ENCODE measurements at regions not wholly inside any gene's neighbourhood (a gene's known extent, or its start where the extent isn't known, plus 50 kb on each side); places are given as distances from the start of the nearest gene placed in this dataset.

DNA sequence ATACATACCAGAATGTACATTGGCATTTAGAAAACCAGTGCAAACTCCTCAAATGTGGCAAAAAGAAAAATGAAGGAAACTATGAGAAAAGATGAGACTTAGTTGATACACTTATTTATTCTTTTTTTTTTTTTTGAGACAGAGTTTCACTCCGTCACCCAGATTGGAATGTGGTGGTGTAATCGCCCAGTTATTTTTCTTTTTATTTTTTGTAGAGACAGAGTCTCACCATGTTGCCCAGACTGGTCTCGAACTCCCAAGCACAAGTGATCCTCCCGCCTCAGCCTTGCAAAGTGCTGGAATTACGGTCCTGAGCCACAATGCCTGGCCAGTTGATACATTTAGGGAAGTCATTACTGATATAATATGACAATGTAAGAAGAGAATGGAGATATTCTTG is 274.2 kb upstream of the LRATD1 start:
- no peaks in the 10 kb centered on the region for H3K27me3 Mint-ChIP-seq
- no peak overlapping the region for H3K27ac Mint-ChIP-seq
- H3K9me3 Mint-ChIP-seq (ENCODE audit: low read depth), result peaks cover 4% of the 10 kb centered on the region
- no peak overlapping the region for H3K4me3 Mint-ChIP-seq
- no peaks in the 10 kb centered on the region for H3K36me3 Mint-ChIP-seq
- H3K4me1 Mint-ChIP-seq (ENCODE audit: low read depth), result no peaks in the 10 kb centered on the region

DNA sequence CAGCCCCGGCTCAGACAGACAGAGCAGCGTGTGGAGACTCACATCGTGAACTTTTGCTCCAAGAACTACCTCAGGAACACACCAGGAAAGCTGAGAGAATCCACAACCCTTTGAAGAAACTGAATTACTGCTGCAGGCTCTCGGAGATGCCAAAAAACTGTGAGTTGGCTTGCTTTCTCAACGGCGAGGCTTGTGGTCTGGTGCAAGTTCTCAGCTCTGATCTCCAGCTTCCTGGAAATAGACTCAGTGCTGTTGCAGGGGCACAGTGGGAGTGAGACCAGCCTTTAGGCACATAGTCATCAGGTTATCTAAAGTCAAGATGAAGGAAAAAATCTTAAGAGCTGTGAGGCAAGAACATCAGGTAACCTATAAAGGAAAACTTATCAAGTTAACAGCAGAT is 273.7 kb upstream of the LRATD1 start:
- Mint-ChIP-seq H3K27ac (no peak overlapping the region), H3K36me3 (no peaks in the 10 kb centered on the region)

DNA sequence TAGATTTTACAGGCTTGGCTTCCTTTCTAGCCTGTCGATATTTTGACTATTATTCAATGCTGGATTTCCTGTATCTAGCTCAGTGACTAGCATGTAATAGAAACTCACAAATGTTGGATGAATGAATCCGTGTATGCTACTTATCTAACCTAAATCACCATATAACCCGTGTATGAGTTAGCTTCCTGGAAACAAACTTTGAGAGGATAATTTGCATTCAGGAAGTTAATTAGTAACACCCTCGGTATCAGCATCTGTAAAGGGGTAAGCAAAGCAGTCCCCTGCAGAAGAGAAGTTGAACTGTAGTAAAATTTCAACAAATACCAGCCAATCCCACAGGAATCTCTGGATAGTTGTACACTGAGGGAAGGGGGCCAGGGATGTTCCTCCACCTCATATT is 269.4 kb upstream of the LRATD1 start:
- Mint-ChIP-seq H3K36me3 (no peaks in the 10 kb centered on the region), H3K27me3 (no peaks in the 10 kb centered on the region), H3K9me3 (ENCODE audit: low read depth) (peaks cover 4% of the 10 kb centered on the region), H3K4me3 (no peak overlapping the region), H3K4me1 (ENCODE audit: low read depth) (no peaks in the 10 kb centered on the region), H3K27ac (no peak overlapping the region)

More for the DNA sequence above, 273.7 kb upstream of the LRATD1 start:
- H3K27me3 Mint-ChIP-seq, result no peaks in the 10 kb centered on the region
- no peaks in the 10 kb centered on the region for H3K4me1 Mint-ChIP-seq (ENCODE audit: low read depth)
- H3K9me3 Mint-ChIP-seq (ENCODE audit: low read depth), result peaks cover 4% of the 10 kb centered on the region
- no peak overlapping the region for H3K4me3 Mint-ChIP-seq

DNA sequence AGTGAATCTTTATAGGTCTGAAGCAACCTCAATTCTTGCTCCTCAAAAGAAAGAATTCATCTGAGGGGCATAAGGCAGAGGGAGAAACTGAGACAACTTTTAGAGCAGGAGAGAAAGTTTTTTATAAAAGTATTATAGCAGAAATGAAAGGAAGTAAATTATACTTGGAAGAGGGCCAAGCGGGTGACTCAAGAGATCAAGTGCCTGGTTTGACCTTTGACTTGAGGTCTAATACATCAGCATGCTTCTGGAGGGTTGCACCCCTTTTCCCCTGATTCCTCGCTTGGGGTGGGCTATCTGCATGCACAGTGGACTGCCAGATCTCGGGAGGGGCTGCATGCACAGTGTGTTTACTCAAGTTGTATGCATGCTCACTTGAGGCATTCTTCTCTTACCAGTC is 268.5 kb upstream of the LRATD1 start:
- Mint-ChIP-seq H3K4me3 (no peak overlapping the region), H3K4me1 (ENCODE audit: low read depth) (no peaks in the 10 kb centered on the region), H3K27ac (no peak overlapping the region), H3K36me3 (no peaks in the 10 kb centered on the region), H3K9me3 (ENCODE audit: low read depth) (peaks cover 4% of the 10 kb centered on the region), H3K27me3 (no peaks in the 10 kb centered on the region)

DNA sequence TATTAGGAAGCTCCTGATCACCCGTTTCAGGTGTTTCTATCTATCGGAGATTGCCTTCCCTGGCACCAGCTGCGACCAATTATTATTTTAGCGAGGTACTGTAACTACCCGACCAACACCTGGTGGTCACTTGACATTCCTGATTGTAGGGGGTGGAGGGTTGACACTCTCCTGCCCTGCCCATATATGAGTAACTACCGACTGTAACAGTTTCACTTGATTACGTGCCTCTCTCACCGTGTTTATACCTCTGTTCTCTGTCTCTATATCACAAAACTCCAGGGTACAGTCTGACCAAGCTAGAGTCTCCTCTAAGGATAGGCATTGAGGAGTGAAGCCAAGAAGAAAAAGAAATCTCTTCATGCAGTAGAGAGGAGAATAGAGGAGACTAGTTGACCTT is 268.0 kb upstream of the LRATD1 start:
- no peaks in the 10 kb centered on the region for H3K27me3 Mint-ChIP-seq
- H3K27ac Mint-ChIP-seq, result no peak overlapping the region
- no peaks in the 10 kb centered on the region for H3K36me3 Mint-ChIP-seq
- H3K9me3 Mint-ChIP-seq (ENCODE audit: low read depth), result peaks cover under 1% of the 10 kb centered on the region
- H3K4me3 Mint-ChIP-seq, result no peak overlapping the region
- H3K4me1 Mint-ChIP-seq (ENCODE audit: low read depth), result no peaks in the 10 kb centered on the region

DNA sequence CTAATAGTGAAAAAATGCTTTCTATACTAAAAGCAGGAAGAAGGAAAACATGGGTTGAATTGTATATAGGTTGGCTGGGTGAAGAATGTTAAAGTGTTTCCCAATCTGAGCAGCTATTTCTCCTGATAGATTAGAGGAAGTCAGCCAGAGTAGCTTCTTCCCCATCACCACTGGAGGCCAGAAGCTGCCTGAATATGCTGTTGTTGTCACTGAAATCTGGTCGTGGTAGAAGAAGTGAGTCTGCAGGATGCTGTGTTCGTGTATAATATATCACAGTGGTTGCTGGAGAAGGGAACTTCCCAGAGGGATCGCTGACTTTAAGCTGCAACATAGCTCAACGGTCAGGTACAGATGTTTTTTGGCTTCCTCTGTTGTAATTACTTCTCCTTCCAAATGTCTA is 247.5 kb upstream of the LRATD1 start:
- H3K27ac Mint-ChIP-seq, result no peak overlapping the region
- H3K36me3 Mint-ChIP-seq, result no peaks in the 10 kb centered on the region
- no peaks in the 10 kb centered on the region for H3K27me3 Mint-ChIP-seq
- no peak overlapping the region for H3K4me3 Mint-ChIP-seq
- H3K4me1 Mint-ChIP-seq (ENCODE audit: low read depth), result no peaks in the 10 kb centered on the region
- peaks cover 5% of the 10 kb centered on the region for H3K9me3 Mint-ChIP-seq (ENCODE audit: low read depth)

DNA sequence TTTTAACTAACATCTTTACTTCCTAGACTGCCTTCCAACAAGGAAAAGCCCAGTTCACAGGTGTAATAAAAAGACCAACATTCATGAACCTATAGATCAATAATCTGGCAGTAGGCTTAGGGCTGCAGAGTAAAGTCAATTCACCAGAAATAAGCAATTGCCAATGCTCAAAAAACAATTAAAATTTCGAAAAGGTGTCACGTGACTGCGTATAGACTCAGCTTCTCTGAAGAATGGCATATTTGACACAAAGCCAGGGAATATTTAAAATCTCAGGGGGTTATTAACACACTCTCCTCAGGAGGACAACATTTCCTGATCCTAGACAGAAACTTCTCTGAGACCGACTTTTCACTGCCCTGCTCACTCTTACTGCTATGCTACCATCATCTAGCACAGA is 245.2 kb upstream of the LRATD1 start:
- Mint-ChIP-seq H3K4me3 (no peak overlapping the region), H3K27ac (no peak overlapping the region), H3K9me3 (ENCODE audit: low read depth) (peaks cover 5% of the 10 kb centered on the region), H3K36me3 (no peaks in the 10 kb centered on the region), H3K4me1 (ENCODE audit: low read depth) (no peaks in the 10 kb centered on the region), H3K27me3 (no peaks in the 10 kb centered on the region)

DNA sequence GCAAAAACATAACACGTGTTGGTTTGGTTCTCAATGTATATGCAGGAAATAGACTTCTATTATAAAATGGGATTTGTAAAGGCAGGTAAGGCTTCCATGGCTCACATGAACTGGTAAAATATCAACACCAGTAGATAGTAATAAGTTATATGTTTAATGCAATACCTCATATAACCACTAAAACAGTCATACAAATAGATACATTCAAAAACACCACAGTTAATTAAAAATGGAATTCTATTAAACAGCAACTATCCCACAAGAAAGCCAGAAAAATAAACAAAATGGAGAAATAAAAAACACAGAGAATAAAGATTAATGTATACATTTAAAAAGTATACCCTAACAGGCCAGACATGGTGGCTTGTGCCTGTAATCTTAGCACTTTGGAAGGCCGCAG is 243.8 kb upstream of the LRATD1 start:
- Mint-ChIP-seq H3K4me1 (ENCODE audit: low read depth) (no peaks in the 10 kb centered on the region), H3K9me3 (ENCODE audit: low read depth) (peaks cover 5% of the 10 kb centered on the region), H3K27ac (no peak overlapping the region), H3K27me3 (no peaks in the 10 kb centered on the region), H3K36me3 (no peaks in the 10 kb centered on the region), H3K4me3 (no peak overlapping the region)

DNA sequence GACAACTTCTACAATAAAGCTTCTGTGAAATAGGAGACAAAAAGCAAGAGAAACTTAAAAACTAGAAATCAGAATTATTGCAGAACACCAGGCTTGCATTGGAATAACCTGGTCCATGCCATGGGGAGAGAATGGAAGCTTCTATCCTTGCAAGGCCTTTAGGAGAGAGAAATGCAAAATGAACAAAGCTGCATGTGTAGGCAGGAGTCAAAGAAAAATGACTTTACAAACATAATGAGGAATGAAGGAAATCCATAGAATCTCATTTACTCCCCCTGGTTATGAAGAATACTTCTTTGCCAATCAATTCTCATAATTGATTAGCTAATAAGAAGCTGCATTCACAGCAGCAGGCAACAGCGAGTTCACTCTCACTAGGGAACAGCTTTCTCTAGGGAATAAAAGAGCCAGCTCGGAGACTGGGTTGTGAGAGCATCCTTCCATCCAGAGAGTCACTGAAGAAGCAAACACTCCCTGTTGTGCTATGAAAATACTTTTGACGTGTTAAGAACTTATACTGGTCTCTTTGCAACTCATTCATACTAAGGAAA is 235.9 kb upstream of the LRATD1 start:
- Mint-ChIP-seq H3K4me3 (no peak overlapping the region), H3K36me3 (no peaks in the 10 kb centered on the region), H3K27me3 (no peaks in the 10 kb centered on the region), H3K4me1 (ENCODE audit: low read depth) (no peaks in the 10 kb centered on the region), H3K27ac (no peak overlapping the region), H3K9me3 (ENCODE audit: low read depth) (no peaks in the 10 kb centered on the region)

DNA sequence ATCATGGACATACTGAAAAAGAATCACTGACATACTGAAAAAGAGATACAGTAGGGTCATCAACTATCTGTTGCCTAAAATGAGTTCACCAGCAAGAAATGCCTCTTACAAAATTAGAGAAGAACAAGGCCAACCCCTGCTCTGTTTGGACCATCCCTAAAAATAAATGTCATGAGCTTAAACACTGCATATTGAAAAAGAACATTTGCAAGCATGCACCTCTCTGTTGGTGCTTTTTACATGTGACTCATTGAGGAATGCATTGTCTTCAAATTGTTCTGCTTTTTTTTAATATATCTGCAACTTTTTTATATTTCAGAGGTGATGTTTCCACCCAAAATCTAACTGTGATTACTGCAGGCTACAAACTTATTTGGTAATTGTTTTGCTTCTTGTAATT is 233.9 kb upstream of the LRATD1 start:
- H3K36me3 Mint-ChIP-seq, result no peaks in the 10 kb centered on the region
- no peak overlapping the region for H3K4me3 Mint-ChIP-seq
- no peaks in the 10 kb centered on the region for H3K27me3 Mint-ChIP-seq
- H3K4me1 Mint-ChIP-seq (ENCODE audit: low read depth), result no peaks in the 10 kb centered on the region
- no peaks in the 10 kb centered on the region for H3K9me3 Mint-ChIP-seq (ENCODE audit: low read depth)
- H3K27ac Mint-ChIP-seq, result no peak overlapping the region

DNA sequence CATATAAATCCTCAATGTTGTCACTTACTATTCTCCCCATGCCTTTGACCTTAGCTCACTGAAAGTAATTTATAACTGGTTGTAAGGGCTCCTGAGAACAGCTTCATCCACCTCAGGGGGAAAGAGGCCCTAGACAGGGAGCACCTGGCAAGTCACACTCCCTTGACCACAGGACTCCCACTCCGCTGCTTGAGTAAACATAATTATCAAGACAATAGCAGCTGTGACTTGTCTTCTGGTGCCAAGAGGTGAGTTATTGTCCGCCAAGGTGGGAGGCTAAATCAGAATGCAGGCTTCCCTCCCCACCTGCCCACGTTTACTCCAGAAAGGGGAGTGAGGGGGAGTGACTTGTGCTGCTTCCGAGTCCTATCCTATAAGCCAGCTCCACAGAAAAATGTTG is 230.6 kb upstream of the LRATD1 start:
- no peaks in the 10 kb centered on the region for H3K4me1 Mint-ChIP-seq (ENCODE audit: low read depth)
- no peak overlapping the region for H3K4me3 Mint-ChIP-seq
- no peaks in the 10 kb centered on the region for H3K36me3 Mint-ChIP-seq
- no peak overlapping the region for H3K27ac Mint-ChIP-seq
- no peaks in the 10 kb centered on the region for H3K9me3 Mint-ChIP-seq (ENCODE audit: low read depth)
- H3K27me3 Mint-ChIP-seq, result no peaks in the 10 kb centered on the region

DNA sequence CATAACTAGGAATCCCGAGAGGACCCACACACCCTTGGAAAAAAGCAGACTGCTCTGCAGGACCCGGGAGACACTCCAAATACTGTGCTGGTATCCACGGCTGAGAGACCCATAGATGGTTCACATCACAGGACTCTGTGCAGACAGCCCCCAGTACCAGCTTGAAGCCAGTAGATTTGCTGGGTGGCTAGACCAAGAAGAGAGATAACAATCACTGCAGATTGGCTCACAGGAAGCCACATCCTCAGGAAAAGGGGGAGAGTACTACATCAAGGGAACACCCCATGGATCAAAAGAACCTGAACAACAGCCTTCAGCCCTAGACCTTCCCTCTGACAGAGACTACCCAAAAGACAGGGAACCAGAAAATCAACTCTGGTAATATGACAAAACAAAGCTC is 223.8 kb upstream of the LRATD1 start:
- Mint-ChIP-seq H3K27ac (no peak overlapping the region), H3K27me3 (no peaks in the 10 kb centered on the region)

DNA sequence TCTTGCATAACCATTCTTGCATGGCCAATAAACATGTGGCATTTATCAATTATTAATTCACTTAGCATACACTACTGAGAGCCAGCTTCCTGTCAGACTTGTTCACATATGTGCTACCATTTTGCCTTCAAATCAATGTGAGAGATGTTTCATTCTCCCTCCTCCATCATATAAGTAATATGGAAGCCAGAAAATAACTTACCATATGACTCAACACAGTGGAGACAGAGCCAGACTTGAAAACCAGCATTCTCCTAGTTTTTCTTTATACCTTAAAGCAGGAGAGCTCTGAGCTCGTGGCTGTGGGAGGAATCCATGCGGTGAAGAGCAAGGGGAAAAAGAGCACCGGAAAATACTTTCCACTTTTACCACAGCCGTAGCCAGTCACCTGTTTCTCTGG is 215.0 kb upstream of the LRATD1 start:
- Mint-ChIP-seq H3K4me3 (no peak overlapping the region), H3K27me3 (no peaks in the 10 kb centered on the region), H3K9me3 (ENCODE audit: low read depth) (no peaks in the 10 kb centered on the region), H3K4me1 (ENCODE audit: low read depth) (no peaks in the 10 kb centered on the region), H3K27ac (no peak overlapping the region), H3K36me3 (no peaks in the 10 kb centered on the region)

More for the DNA sequence above, 223.8 kb upstream of the LRATD1 start:
- H3K36me3 Mint-ChIP-seq, result no peaks in the 10 kb centered on the region
- H3K4me1 Mint-ChIP-seq (ENCODE audit: low read depth), result no peaks in the 10 kb centered on the region
- H3K4me3 Mint-ChIP-seq, result no peak overlapping the region
- H3K9me3 Mint-ChIP-seq (ENCODE audit: low read depth), result no peaks in the 10 kb centered on the region

DNA sequence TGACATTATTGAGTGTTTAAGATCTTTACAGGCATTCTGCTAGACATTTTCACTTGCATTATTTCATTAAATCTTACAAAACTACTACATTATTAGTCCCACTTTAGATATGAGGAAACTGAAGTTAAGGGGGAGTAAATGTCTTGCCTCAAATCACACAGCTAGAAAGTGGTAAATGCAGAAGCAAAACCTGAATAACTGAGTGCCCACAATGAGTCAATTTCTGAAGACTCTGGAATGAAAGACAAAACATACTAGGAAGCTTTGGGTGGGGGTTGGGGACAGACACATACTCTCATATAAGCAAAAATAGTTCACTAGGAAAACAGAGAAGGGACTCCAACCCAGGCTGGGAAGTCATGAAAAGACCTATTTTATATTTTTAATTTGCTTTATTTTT is 214.4 kb upstream of the LRATD1 start:
- H3K4me3 Mint-ChIP-seq, result no peak overlapping the region
- H3K9me3 Mint-ChIP-seq (ENCODE audit: low read depth), result no peaks in the 10 kb centered on the region
- H3K36me3 Mint-ChIP-seq, result no peaks in the 10 kb centered on the region
- H3K27me3 Mint-ChIP-seq, result no peaks in the 10 kb centered on the region
- H3K4me1 Mint-ChIP-seq (ENCODE audit: low read depth), result no peaks in the 10 kb centered on the region
- no peak overlapping the region for H3K27ac Mint-ChIP-seq

DNA sequence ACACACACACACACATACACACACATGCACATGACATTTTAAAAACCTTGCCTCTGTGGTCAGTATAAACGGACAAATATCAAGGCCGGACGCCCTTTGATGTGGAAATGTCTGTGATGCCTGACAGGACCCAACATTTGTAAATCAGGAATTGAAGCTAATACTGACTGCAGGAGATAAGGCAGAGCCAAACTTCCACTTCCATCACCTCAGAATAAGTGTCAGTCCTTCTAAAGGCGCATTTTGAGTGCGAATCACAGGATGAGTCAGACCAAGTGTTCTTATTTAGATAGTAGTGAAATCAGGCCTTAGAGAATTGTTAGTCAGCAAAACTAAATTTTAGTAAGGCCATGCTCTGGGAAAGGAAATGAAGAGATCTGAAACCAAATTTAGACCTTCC is 211.7 kb upstream of the LRATD1 start:
- no peaks in the 10 kb centered on the region for H3K27me3 Mint-ChIP-seq
- H3K4me3 Mint-ChIP-seq, result no peak overlapping the region

DNA sequence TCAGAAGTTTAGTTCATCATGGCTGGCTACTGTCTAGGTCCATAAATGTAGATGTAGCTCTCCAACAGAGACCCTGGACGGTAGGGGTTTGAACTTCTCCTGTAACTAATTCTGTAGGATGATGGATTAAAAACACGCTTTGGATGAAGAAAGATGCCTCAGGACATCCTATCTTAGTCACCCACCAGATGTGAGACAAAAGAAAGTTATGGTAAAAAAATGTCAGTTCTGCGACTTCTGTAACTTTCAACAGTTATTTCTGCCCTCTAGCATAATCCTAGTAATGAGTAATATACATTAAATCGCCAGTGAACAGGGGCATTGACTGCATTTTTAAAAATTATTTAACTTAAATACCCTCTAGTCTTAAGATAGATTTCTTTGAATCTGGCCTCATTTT is 210.1 kb upstream of the LRATD1 start:
- H3K4me1 Mint-ChIP-seq (ENCODE audit: low read depth), result no peaks in the 10 kb centered on the region
- H3K9me3 Mint-ChIP-seq (ENCODE audit: low read depth), result no peaks in the 10 kb centered on the region
- no peak overlapping the region for H3K4me3 Mint-ChIP-seq
- no peaks in the 10 kb centered on the region for H3K36me3 Mint-ChIP-seq
- H3K27ac Mint-ChIP-seq, result no peak overlapping the region
- no peaks in the 10 kb centered on the region for H3K27me3 Mint-ChIP-seq

More for the DNA sequence above, 211.7 kb upstream of the LRATD1 start:
- Mint-ChIP-seq H3K4me1 (ENCODE audit: low read depth) (no peaks in the 10 kb centered on the region), H3K36me3 (no peaks in the 10 kb centered on the region), H3K27ac (no peak overlapping the region), H3K9me3 (ENCODE audit: low read depth) (no peaks in the 10 kb centered on the region)

Measured in activated naive CD8-positive, alpha-beta T cell (primary cell).